ENCODE measurements at regions not wholly inside any gene's neighbourhood (a gene's known extent, or its start where the extent isn't known, plus 50 kb on each side); places are given as distances from the start of the nearest gene placed in this dataset.

DNA sequence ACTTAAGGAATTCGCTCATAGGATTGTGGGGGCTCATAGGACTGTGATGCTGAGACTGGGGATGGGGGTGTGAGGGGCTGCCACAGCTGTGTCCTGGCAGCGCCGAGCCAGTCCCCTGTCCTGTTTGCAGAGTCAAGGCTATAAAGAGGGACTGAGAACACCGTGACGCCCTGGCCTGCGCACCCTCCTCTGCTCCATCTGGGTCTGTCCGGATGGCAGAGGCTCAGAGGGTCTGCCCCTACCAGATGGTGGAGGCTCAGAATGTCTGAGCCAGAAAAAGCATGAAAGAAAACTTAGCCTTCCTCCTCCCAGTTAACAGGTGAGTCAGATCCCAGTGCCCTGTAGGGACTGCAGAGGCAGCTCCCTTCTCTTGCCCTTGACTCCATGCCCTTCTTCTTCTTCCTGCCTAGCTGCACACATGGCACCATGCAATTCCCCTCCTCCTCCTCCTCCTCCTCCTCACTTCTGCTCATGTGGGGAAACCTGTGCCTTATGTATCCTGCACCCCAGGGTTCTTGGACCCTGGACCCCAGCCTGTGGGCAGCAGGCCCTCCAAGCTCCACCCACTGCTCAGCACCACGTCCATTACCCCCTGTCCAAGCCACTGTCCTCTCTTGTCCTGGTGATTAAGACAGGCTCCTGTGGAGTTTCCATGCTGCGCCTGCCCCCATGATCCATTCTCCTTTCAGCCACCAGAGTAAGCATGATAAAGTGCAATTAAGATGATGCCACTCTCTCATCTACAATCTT lies 410.0 kb upstream of the SULF2 start:
- TF ChIP-seq CTCF (IDR thresholded peaks at IDR 0.05; ENCODE audit: insufficient read depth, missing control alignments), result no peak
- FAIRE-seq (no peak), DNase-seq (ENCODE audit: insufficient read length, low spot score) (no peak)

GRCh38 chr20:48194583-48194982 lies 409.3 kb upstream of the SULF2 start:
- DNase-seq (ENCODE audit: insufficient read length, low spot score) (no peak), FAIRE-seq (no peak)
- no peak for TF ChIP-seq CTCF (IDR thresholded peaks at IDR 0.05; ENCODE audit: insufficient read depth, missing control alignments)

DNA sequence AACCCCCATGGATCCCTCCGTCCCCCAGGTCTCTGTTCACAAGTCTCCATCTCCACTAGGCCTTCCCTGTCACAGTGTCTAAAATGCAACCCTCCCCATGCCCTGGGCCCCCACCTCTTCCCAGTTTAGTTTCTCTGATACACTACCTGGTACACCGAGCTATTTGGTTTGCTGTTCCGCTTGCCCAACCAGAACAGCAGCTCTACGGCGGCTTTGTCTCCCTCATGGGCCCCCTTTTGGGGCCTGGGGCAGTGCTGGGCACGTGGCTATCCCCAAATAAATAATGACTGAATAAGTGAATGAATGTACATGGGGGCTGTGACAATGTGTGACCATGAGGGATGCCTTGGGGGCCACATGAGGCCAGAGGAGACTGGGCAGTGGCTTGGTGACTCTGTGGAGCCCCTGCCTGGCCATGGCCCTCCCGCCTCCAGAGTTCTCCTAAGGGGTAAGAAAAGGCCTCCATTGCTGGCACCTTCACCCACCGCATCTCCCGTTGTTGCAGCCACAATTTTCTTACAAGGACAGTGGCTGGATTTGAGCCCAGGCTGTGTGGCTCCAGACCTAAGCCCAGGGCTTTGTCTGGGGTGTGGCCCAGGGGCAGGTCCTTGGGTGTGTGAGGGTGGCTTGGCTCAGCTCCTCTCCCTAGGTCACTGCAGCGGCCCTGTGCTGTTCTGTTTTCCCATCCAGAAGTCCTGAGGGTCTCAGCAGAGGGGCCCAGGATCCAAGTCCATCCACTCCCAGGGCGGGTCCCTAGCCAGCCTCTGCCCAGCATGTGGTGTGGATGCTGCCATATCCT lies 408.5 kb upstream of the SULF2 start:
- FAIRE-seq, result no peak
- no peak for TF ChIP-seq CTCF (IDR thresholded peaks at IDR 0.05; ENCODE audit: insufficient read depth, missing control alignments)

DNA sequence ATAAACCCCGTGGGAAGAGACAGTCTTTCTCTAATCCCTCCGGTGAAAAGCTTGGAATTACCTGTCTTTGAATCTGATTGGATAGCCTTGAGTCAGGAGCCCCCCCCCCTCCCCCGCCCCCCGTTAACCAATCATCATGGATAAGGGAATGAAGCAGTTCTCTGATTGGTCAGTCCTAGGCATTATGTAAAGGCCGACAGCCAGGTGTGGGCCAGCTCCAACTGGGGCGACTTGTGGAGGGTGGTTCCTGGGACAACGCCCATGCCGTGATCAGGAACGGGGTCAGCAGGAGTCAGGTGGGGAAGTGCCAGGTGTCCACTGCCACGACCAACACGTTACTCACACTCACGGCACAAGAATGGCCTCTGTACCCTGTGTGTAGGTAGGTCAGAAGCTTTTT lies 406.8 kb upstream of the SULF2 start:
- DNase-seq (ENCODE audit: insufficient read length, low spot score), result no peak
- FAIRE-seq, result no peak

More for the DNA sequence above, 408.5 kb upstream of the SULF2 start:
- DNase-seq (ENCODE audit: insufficient read length, low spot score), result no peak

DNA sequence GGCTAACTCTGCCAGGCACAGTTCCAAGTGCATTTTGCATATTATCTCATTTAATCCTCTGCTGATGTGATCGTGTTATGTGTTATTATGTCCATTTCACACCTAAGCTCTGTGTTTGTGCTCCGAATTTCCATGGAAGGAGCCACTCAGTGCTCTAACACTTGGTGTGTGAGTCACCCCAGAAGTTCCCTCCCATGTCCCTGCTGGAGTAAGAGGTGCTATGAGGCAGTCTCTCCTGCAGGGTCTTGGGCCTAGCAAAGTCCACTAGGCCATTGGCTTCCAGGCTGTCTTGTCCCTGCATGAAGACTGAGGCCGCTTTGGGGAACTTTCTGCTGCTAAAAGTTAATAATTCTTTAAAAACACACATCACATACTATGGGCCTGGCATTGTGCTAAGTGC lies 405.9 kb upstream of the SULF2 start:
- TF ChIP-seq CTCF (IDR thresholded peaks at IDR 0.05; ENCODE audit: insufficient read depth, missing control alignments), result no peak
- FAIRE-seq (no peak), DNase-seq (ENCODE audit: insufficient read length, low spot score) (no peak)

More for the DNA sequence above, 406.8 kb upstream of the SULF2 start:
- TF ChIP-seq CTCF (IDR thresholded peaks at IDR 0.05; ENCODE audit: insufficient read depth, missing control alignments), result no peak

GRCh38 chr20:48190757-48191156 lies 405.5 kb upstream of the SULF2 start:
- FAIRE-seq, result peak; percentile 21
- no peak for TF ChIP-seq CTCF (IDR thresholded peaks at IDR 0.05; ENCODE audit: insufficient read depth, missing control alignments)

GRCh38 chr20:48189181-48189580 lies 403.9 kb upstream of the SULF2 start:
- FAIRE-seq, result no peak
- peak; percentile 38 for TF ChIP-seq CTCF (IDR thresholded peaks at IDR 0.05; ENCODE audit: insufficient read depth, missing control alignments)
- no peak for DNase-seq (ENCODE audit: insufficient read length, low spot score)

More at GRCh38 chr20:48190757-48191156, 405.5 kb upstream of the SULF2 start:
- DNase-seq (ENCODE audit: insufficient read length, low spot score), result no peak
